Sigmoid colon (tissue), 4 donors: ENCODE measurements at regions not wholly inside any gene's neighbourhood (a gene's known extent, or its start where the extent isn't known, plus 50 kb on each side); places are given as distances from the start of the nearest gene placed in this dataset.
A peak's percentile ranks its signal among the peaks of the same experiment; 100 is the strongest.

ENCODE experiments used
- POLR2A ChIP-seq, 2 donors: fragments of 450-650 bp; IDR thresholded peaks; one replicate each; pipeline ENCODE4 v1.6.1; 2016; ENCODE audit warnings: antibody characterized with exemption in 2 of 2, mild to moderate bottlenecking in 2 of 2, moderate library complexity in 2 of 2
- POLR2AphosphoS5 ChIP-seq, 4 donors: sonication (generic); formaldehyde crosslinking; IDR thresholded peaks; one replicate each; pipeline ENCODE4 v1.6.1; 2017; ENCODE audit warnings: antibody characterized with exemption in 4 of 4
- TF ChIP-seq, protein P1 (sequence below), 4 experiments: fragments of 450-650 bp in 3 of 4; fragments of 200-600 bp in 1 of 4; IDR thresholded peaks; one replicate each; pipeline ENCODE4 v1.5.1; 2016 to 2019; ENCODE audit warnings: antibody characterized with exemption in 4 of 4, mild to moderate bottlenecking in 3 of 4, moderate library complexity in 2 of 4

DNA sequence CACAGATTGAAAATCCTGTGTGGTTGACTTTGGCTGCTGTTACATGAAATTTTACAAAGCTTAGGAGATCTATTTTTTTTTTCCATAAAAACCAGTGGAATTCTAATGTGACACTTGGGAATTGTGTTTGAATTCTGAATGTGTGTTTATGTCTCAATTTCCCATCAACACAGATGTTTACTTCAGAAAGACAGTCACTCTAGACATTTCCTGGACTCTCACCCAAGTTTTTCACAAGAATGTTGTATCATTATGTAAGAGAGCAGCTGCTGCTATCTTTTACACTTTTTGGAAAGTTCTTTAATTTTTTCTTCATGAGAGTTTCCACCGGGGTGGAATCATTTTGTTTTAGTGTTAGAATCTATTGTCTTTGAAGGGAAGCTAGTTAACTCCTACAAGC, 210.1 kb downstream of the GIPC2 start:
- TF ChIP-seq POLR2AphosphoS5 (IDR thresholded peaks at IDR 0.05): peak in 1 of 4 donors; percentile 29
- TF ChIP-seq, protein P1, sequence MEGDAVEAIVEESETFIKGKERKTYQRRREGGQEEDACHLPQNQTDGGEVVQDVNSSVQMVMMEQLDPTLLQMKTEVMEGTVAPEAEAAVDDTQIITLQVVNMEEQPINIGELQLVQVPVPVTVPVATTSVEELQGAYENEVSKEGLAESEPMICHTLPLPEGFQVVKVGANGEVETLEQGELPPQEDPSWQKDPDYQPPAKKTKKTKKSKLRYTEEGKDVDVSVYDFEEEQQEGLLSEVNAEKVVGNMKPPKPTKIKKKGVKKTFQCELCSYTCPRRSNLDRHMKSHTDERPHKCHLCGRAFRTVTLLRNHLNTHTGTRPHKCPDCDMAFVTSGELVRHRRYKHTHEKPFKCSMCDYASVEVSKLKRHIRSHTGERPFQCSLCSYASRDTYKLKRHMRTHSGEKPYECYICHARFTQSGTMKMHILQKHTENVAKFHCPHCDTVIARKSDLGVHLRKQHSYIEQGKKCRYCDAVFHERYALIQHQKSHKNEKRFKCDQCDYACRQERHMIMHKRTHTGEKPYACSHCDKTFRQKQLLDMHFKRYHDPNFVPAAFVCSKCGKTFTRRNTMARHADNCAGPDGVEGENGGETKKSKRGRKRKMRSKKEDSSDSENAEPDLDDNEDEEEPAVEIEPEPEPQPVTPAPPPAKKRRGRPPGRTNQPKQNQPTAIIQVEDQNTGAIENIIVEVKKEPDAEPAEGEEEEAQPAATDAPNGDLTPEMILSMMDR (IDR thresholded peaks at IDR 0.05): no peak
- no peak for TF ChIP-seq POLR2A (IDR thresholded peaks at IDR 0.05)
